ENCODE measurements at regions not wholly inside any gene's neighbourhood (a gene's known extent, or its start where the extent isn't known, plus 50 kb on each side); places are given as distances from the start of the nearest gene placed in this dataset.

DNA sequence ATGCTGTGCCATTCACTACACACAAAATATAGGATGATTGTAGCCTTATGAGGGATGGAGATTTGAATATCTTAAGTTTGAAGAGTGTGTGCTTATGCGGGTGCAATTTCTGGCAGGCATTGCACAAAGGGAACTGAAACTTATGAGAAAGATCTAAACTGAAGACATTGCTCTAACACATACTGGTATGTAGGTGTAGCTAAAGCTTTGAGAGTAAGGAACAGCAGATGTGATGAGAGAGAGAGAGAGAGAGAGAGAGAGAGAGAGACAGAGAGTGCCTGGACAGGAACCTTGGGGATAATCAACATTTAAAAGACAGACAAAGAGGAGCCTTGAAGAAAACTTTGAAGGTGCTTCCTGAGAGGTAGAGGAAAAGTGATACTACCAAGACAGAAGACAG is 379.7 kb downstream of the SPRY1 start:
- TF ChIP-seq, protein P1, sequence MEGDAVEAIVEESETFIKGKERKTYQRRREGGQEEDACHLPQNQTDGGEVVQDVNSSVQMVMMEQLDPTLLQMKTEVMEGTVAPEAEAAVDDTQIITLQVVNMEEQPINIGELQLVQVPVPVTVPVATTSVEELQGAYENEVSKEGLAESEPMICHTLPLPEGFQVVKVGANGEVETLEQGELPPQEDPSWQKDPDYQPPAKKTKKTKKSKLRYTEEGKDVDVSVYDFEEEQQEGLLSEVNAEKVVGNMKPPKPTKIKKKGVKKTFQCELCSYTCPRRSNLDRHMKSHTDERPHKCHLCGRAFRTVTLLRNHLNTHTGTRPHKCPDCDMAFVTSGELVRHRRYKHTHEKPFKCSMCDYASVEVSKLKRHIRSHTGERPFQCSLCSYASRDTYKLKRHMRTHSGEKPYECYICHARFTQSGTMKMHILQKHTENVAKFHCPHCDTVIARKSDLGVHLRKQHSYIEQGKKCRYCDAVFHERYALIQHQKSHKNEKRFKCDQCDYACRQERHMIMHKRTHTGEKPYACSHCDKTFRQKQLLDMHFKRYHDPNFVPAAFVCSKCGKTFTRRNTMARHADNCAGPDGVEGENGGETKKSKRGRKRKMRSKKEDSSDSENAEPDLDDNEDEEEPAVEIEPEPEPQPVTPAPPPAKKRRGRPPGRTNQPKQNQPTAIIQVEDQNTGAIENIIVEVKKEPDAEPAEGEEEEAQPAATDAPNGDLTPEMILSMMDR (conservative IDR thresholded peaks at IDR 0.05) = no peak
- Mint-ChIP-seq H3K4me1 (peaks cover 4% of the 10 kb centered on the region), H3K27me3 (ENCODE audit: low read depth) (no peaks in the 10 kb centered on the region), H3K27ac (ENCODE audit: unreplicated experiment) (no peak overlapping the region), H3K9me3 (peaks cover 17% of the 10 kb centered on the region), H3K36me3 (ENCODE audit: low read depth) (peaks cover 12% of the 10 kb centered on the region), H3K4me3 (no peak overlapping the region)
- no peak for DNase-seq (ENCODE audit: low read depth, low spot score)

DNA sequence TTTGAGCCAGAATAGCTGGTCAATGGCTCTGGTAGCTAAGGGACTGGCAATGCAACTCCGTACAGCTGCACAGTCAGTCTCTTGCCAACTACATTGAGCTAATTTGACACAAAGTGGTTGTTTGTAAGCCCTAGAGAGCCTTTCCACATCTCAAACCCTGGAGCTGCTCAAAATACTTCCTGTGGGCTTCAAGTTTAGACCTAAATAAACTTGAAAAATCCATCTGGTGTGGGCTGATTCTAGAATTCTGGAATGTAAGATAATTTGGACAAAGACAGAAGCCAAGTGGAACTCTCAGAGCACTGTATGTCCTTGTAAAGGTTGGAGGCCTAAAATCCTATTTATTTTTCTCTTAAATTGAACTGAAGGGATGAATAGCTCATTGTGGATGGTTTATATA is 380.8 kb downstream of the SPRY1 start:
- Mint-ChIP-seq H3K4me1 (peaks cover 4% of the 10 kb centered on the region), H3K27ac (ENCODE audit: unreplicated experiment) (no peak overlapping the region), H3K4me3 (no peak overlapping the region), H3K27me3 (ENCODE audit: low read depth) (no peaks in the 10 kb centered on the region), H3K36me3 (ENCODE audit: low read depth) (peaks cover 15% of the 10 kb centered on the region), H3K9me3 (peaks cover 19% of the 10 kb centered on the region)
- TF ChIP-seq, protein P1 (conservative IDR thresholded peaks at IDR 0.05) = no peak
- DNase-seq (ENCODE audit: low read depth, low spot score) = no peak

DNA sequence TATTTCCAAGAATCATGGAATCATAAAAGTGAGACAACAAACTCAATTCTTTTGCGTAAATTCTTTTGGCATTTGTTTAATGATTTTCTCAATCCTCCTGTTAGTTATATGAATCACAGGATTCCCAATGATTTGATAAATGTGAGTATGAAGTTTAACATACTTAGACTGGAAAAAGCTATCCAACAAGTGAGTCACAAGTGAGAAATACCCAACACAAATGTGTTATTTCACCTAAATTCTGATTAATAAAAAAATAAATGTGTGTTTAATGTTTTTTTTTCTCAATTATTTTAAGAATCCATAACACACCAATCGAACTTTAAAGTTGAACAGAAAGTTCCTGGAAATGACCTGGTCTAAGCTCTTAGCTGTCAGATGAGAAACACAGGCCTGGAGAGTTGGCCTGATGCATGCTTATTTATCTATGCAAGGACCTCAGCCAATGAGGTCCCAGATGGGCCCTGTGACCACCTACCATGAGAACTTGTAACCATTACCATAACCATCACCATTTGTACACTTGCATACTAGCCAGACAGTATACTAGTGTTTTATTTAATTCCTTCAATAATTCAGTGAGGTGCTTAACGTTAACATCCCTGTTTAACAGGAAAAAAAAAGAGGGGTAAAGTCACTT is 386.7 kb downstream of the SPRY1 start:
- DNase-seq (ENCODE audit: low read depth, low spot score) = no peak
- TF ChIP-seq, protein P1 (conservative IDR thresholded peaks at IDR 0.05) = no peak
- H3K27ac Mint-ChIP-seq (ENCODE audit: unreplicated experiment) = no peak overlapping the region
- H3K4me1 Mint-ChIP-seq = peaks cover 24% of the 10 kb centered on the region
- no peak overlapping the region for H3K4me3 Mint-ChIP-seq
- H3K36me3 Mint-ChIP-seq (ENCODE audit: low read depth) = peaks cover 15% of the 10 kb centered on the region
- H3K9me3 Mint-ChIP-seq = peaks cover 15% of the 10 kb centered on the region
- no peaks in the 10 kb centered on the region for H3K27me3 Mint-ChIP-seq (ENCODE audit: low read depth)

DNA sequence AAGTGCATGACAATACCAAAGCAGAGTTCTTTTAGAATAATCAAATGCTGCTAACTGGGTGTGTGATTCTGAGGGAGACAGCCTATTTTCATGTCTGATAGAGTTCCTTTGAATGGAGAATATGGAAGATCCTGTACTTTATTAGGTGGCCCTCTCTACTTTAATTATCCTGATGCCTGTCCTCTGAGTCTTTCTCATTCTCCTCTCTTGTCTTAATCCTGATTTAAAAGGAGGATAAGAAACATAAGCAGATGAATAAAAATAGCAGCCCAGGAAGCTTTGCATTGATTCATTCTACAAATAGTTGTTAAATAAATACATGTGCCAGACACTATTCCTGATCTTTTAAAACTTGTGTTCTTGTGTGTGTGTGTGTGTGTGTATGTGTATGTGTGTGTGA is 387.3 kb downstream of the SPRY1 start:
- peaks cover 10% of the 10 kb centered on the region for H3K9me3 Mint-ChIP-seq
- peaks cover 12% of the 10 kb centered on the region for H3K36me3 Mint-ChIP-seq (ENCODE audit: low read depth)
- no peak overlapping the region for H3K4me3 Mint-ChIP-seq
- DNase-seq (ENCODE audit: low read depth, low spot score) = no peak
- peaks cover 24% of the 10 kb centered on the region for H3K4me1 Mint-ChIP-seq
- no peak overlapping the region for H3K27ac Mint-ChIP-seq (ENCODE audit: unreplicated experiment)
- no peaks in the 10 kb centered on the region for H3K27me3 Mint-ChIP-seq (ENCODE audit: low read depth)
- TF ChIP-seq, protein P1 (conservative IDR thresholded peaks at IDR 0.05) = no peak

DNA sequence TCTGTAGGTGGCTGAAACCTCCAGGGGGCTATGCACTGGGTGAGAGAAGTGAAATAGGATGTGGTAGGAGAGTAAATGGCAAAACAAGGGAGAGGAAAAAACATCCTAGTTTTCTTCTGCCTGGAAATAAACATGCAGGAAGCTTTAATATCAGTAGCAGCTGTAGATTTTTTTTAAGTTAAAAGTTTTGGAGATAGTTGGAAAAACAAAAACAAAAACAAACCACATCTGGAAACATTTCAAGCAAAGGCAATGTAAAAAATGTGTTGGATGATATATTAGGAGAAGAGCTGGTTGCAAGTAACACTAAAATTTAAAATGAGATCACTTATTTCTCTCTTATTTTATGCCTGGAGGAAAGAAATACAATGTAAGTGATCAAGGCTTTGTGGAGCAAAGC is 388.0 kb downstream of the SPRY1 start:
- peaks cover 9% of the 10 kb centered on the region for H3K36me3 Mint-ChIP-seq (ENCODE audit: low read depth)
- H3K4me3 Mint-ChIP-seq = no peak overlapping the region
- H3K27ac Mint-ChIP-seq (ENCODE audit: unreplicated experiment) = no peak overlapping the region
- H3K9me3 Mint-ChIP-seq = peaks cover 7% of the 10 kb centered on the region
- TF ChIP-seq, protein P1 (conservative IDR thresholded peaks at IDR 0.05) = no peak
- H3K4me1 Mint-ChIP-seq = peaks cover 24% of the 10 kb centered on the region
- DNase-seq (ENCODE audit: low read depth, low spot score) = no peak
- no peaks in the 10 kb centered on the region for H3K27me3 Mint-ChIP-seq (ENCODE audit: low read depth)
